Kidney glomerular epithelial cell (primary cell): ENCODE measurements at regions not wholly inside any gene's neighbourhood (a gene's known extent, or its start where the extent isn't known, plus 50 kb on each side); places are given as distances from the start of the nearest gene placed in this dataset.
A peak's percentile ranks its signal among the peaks of the same experiment; 100 is the strongest.
"Not testable (repeated sequence)": the region's sequence is repeated elsewhere in the genome, so short reads cannot be mapped to it uniquely, and the experiment has no call there.

Experiments
- DNase-seq: peaks from one replicate; lab custom pipeline; 2025; lab: John Stamatoyannopoulos, UW

GRCh38 chr18:67134911-67135310 is 381.6 kb downstream of the DSEL start:
- no peak for DNase-seq

DNA sequence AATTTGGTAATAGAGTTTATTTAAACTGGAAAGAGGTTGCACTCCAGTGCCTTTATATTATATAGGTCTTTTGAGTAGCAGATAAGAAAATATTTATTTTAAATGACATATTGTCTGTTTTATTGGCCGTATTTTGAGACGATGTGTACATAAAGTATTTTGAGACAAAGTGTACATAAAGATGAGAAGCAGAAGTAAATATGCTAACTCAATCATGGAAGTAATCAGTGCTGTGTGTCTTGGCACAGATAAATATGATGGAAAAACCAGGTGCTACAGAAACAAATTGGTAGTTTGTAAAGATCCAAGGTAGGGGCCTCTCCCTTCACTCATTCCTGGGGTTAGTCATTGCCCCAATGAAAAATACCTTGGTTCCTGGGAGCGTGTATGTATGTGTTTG is 382.9 kb downstream of the DSEL start:
- no peak for DNase-seq

DNA sequence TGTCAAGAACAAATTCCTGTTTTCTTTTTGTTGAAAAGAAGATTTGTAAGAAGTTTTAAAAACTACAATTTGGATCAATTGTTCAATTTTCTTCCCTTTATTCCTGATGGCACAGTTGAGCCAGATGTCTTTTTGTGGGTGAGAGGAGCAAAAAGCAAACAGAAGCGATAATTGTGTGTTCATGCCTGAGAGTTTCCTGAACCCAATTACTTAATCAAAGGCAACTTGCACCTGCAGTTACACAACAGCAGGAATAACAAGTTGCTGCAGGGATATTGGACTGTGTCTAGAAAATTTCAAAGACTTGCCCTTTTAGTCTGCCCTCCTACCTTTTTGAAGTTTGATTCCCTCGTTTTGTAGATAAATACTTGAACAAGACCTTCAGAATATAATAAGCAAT is 383.6 kb downstream of the DSEL start:
- DNase-seq = no peak

- no peak for DNase-seq
These were observed 385.0 kb downstream of the DSEL start for GRCh38 chr18:67131498-67131897.

- not testable (repeated sequence) for DNase-seq
These were observed 389.8 kb downstream of the DSEL start for GRCh38 chr18:67126751-67127150.

GRCh38 chr18:67123901-67124300 is 392.6 kb downstream of the DSEL start:
- no peak for DNase-seq

DNA sequence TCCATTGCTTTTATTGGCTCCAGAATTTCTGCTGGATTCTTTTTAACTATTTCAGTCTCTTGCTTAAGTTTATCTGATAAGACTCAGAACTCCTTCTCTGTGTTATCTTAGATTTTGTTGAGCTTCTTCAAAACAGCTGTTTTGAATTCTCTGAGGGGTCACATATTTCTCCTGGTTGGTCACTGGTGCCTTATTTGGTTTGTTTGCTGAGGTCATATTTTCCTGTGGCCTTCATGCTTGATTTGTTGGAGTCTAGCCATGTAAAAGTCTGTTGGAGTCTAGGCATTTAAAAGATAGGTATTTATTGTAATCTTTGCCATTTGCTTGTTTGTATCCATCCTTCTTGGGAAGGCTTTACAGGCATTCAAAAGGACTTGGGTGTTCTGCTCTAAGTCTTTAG is 398.7 kb downstream of the DSEL start:
- peak; percentile 40 for DNase-seq

DNA sequence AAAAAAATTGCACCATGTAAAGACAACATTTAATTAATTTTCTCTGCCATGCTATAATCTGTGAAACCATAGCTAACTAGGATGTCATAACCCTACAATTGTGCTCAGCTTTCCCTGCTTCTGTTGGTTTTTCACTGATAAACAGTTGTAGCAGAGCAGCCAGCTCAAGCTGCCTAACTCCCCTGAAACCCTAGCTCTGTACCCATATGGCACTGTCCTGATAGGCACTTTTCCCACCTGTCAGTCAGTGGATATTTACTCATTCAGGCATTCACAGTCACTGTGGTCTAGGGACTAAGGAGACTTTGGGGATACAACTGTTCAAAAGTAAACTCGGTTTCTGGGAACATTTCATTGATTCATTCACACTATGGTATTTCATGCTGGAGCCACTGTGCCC is 407.0 kb downstream of the DSEL start:
- no peak for DNase-seq

DNA sequence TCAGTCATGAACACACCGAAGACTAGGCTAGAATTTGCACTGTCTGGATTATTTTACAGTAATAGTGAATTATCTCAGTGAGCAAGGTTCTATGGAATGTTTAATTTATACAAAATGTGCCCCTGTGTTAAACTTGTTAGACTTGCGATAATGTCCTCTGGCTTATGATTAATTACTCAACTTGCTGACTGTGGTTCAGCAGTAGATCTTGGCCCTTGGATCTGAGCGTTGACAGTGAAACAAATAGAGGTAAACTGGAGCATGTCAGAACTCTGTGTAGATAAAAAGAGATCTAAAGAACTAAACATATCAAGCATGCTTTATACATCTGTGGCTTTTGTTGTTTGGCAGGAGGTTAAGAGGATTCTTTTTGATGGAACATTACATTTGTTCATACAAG is 407.6 kb downstream of the DSEL start:
- DNase-seq = no peak

DNA sequence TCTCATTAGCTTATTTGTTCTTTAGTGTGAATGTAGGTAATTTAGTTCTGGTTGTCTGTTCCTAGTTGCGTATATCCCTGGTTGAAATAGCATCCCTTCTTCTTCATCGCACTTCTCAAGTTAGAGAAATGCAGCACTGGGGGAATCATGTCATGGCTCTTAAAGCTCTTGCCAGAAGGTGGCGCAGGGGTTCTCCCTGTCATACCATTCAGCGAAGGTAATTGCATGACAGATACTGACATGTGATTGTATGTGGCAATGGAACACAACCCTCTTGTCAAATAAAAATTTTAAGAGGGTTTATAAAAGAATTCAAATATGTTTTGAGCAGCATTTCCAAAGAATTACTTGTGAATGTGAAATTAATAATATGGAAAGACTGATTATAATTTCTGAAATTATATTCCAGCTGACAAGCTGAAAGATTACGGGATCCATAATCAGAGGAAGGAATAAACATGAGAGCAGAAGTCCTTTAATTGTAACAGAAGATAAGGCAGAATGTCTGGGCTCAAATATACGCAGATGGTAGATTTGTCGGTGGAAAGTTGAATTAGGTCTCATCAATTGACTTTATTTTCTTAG is 411.7 kb downstream of the DSEL start:
- peak; percentile 51 for DNase-seq

- DNase-seq = no peak
These were observed 422.4 kb downstream of the DSEL start for GRCh38 chr18:67094123-67094522.

DNA sequence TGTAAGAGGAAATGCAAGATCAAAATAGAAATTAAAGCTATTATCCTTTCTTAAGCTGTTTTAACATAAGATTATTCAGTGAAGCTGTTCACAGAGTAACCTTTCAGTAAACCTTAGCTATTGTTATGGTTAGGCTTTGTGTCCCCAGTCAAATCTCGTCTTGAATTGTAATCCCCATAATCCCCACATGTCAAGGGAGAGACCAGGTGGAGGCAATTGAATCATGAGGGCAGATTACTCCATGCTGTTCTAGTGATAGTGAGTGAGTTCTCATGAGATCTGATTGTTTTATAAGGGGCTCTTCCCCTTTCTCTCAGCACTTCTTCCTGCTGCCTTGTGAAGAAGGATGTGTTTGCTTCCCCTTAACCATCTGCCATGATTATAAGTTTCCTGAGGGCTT is 424.4 kb downstream of the DSEL start:
- DNase-seq = no peak

DNA sequence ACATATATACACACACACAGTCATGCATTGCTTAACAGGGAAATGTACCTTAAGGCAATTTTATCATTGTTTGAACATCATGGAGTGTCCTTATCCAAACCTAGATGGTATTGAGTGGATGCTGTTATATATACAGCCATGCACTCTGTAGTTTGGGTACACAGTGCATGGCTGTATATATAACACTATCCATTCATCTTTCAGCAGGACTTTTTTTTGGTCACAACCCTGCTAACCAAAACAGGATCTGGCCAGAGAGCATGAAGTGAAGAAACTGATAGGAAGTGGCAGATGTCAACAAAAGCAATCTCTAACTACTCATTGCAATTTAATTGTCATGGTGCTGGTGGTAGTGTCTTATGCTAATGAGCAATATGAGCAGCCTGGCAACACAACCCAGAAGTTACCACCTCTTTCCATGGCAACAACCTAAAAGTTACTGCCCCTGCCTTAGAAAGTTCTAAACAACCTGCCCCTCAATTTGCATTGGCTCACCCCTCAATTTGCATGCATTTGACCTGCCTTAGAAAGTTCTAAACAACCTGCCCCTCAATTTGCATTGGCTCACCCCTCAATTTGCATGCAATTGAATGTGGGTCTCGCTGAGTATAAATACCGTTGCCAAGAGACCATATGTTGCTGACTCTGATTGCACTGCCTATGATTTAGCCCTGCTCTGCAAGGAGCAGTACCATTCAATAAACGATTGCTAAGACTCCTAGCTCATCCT is 434.9 kb downstream of the DSEL start:
- DNase-seq = no peak

- no peak for DNase-seq
These were observed 435.9 kb downstream of the DSEL start for GRCh38 chr18:67080601-67081000.

DNA sequence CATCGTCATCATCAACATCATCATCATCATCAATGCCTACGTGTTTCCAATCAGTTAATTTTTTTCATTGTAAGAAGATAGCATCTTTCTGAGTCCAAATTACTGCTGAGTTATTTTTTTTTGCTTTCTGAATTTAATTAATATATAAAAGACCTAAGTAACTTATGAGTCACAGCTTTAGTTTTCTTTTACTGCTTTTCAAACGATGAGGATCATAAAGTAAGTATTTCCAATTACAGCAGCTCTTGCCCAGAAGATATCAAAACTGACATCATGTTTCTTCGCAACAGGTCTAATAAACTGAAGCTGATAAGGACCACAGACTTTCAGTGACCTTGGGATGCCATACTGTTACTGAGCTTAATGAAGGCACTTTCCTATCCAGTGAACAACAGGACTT is 442.2 kb downstream of the DSEL start:
- no peak for DNase-seq

GRCh38 chr18:67072791-67073190 is 443.7 kb downstream of the DSEL start:
- DNase-seq = no peak

GRCh38 chr18:67068608-67069007 is 447.9 kb downstream of the DSEL start:
- DNase-seq = no peak

- no peak for DNase-seq
These were observed 443.4 kb upstream of the CDH19 start for GRCh38 chr18:67047334-67047733.

- no peak for DNase-seq
These were observed 439.4 kb upstream of the CDH19 start for GRCh38 chr18:67043276-67043675.

DNA sequence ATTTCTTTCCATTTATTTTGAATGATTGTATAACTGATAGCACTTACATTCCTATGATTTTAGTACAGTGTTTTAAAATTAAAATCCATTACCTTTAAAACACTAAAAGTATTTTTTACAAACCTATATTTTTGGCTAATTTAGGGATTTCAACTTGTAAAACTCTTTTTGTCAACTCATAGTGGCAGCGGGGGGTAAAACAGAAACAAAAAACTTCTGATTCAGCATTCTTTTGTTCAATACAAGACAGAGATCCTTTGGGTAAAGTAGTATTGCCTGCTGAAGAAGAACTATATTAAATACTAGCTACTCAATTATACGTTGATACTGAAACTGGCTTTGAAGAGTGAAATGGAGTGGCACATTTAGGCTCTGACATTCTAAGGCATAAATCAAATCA is 437.4 kb upstream of the CDH19 start:
- DNase-seq = no peak

- no peak for DNase-seq
These were observed 431.1 kb upstream of the CDH19 start for GRCh38 chr18:67035026-67035425.

DNA sequence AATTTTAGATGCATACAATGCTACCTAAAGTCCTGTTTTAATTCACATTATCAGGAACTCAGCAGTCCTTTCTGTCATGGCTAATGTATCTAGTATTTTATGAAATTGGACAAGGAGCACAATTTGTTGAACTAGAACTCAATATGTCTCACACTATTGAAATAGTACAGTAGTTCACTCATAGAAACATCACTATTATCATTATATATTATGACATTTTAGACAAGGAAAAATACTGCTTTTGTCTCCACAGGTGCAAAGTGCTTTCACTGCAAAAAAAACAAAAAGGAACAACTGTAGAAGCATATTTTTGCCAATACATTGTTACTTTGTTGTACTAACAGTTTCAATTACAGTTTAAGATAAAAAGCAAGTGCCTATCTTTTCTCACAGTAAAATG is 419.2 kb upstream of the CDH19 start:
- DNase-seq = no peak

DNA sequence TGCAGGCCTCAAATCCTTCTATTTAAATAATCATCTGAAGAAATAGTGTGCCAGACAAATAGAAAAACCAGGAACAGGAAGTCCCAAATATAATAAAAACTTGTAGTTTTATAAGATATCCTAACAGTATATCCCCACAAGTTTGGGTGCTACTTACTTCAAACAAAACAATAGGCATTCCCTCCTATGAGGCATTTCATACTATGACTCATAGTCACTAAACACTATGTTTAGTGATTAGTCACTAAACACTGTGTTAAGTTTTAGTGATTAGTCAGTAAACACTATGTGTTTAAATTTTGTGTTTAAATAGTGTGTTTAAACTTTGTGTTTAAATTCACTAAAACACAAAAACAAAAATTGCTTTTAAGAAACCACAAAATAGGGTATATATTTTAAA is 407.0 kb upstream of the CDH19 start:
- no peak for DNase-seq

- no peak for DNase-seq
These were observed 404.1 kb upstream of the CDH19 start for GRCh38 chr18:67007999-67008398.
